G401 (cell line): ENCODE measurements at regions not wholly inside any gene's neighbourhood (a gene's known extent, or its start where the extent isn't known, plus 50 kb on each side); places are given as distances from the start of the nearest gene placed in this dataset.

Experiments
- DNase-seq: peaks from one replicate; pipeline ENCODE4 v3.0.0-alpha.2; 2015; ENCODE audit warnings: low spot score
- in situ Hi-C: cut with HindIII; loops from 2 replicates; pipeline ENCODE4 v1.10.0; 2016; ENCODE audit warnings: low sequenced_read_pairs, mixed read lengths

DNA sequence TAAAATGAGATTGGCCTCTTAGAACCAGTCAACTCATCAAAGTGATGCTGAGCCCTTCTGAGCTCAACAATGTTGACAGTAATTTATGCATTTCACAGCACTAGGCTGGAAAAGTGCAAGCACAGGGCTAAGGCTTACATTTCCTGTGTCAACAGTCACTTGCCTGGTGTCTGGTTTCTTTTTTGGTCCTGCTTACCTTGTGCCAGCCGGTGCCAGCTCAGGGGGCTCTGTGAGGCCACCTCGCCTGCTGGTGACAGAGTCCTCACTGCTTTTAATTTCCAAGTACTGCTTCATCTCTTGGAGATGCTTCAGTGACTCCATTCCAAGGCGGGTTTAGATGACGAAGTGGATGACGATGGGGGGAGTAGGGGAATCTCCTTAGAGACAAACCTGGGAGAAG is 53.1 kb upstream of the KCNA1 start:
- no peak for DNase-seq
- in situ Hi-C loops = no loop called here

GRCh38 chr12:4857472-4858291 is 52.0 kb upstream of the KCNA1 start:
- peak; percentile 93 for DNase-seq
- in situ Hi-C loops = no loop called here

DNA sequence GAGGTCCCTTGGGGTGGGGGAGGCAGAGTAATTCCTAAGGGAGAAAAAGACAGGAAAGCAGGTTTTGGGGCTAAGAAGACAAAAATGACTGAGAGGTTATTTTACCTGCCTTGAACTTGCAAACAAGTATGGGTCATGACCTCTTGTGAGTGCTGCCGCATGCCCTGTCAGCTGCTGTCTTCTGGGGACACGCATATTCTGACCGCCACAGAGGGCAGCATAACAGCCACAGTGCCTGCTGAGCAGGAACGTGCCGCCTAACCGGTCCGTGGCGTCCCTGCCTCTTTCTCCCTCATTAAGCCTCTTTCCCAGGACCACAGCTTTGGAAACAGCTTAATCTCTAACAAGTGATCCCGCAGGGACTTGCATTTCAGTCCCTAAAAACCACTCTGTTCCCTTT is 51.3 kb upstream of the KCNA1 start:
- in situ Hi-C loops = no loop called here
- DNase-seq = peak; percentile 79

DNA sequence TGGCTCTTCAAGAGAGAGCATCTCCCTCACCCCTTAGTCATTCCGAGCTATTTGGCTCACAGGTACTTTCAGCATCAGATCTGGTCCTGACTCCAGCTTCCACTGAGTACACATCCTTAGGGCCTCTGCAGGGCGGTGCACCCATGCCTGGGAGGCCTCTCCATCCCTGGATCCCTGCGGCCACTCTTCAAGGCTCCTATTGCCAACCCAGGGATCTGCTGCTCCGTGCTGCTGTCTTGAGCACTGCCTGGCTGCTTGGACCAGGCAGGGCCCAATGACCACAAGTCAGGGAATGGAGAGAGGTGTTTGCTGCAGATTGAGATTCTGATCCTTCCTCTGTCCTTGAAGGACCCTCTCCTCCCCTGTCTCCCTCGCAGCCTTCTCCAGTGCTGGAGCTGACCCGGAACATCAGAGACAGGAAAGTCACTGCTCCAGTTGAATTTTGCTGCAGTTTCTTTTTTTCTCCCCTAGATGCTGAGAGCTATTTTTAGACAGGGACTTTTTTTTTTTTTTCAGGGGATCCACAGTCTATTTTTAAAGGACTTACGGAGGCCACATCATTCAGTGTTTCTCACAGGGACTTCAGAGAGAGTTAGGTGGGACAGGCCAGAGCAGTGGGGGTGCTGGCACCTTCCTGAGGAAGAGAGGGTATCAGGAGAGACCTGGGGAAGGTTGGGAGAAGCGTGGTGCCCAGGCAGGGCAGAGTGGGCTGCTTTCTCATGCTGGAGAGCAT is 50.1 kb upstream of the KCNA1 start:
- no peak for DNase-seq
- in situ Hi-C loops = no loop called here
